ENCODE measurements at regions not wholly inside any gene's neighbourhood (a gene's known extent, or its start where the extent isn't known, plus 50 kb on each side); places are given as distances from the start of the nearest gene placed in this dataset.

GRCh38 chr7:94236960-94237359, 157.7 kb upstream of the COL1A2 start:
- DNase-seq = no peak

DNA sequence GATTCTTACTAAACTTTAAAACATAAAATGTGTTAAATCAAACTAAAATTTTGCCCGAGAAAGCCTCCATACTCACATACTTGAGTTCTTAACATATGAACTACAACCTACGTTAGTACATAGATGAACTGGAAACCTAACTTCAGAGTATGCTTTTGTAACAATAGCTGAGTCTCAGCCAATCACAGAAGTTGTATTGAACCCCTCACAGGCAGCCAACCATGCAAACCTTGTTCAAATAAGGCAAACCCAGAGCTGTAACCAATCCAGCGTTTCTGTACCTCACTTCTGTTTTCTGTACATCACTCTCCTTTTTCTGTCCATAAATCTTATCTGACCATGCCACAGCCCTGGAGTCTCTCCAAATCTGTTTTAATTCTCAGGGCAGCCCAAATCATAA, 157.3 kb upstream of the COL1A2 start:
- no peak for DNase-seq

- no peak for DNase-seq
Observed at GRCh38 chr7:94239661-94240234, 154.9 kb upstream of the COL1A2 start.

DNA sequence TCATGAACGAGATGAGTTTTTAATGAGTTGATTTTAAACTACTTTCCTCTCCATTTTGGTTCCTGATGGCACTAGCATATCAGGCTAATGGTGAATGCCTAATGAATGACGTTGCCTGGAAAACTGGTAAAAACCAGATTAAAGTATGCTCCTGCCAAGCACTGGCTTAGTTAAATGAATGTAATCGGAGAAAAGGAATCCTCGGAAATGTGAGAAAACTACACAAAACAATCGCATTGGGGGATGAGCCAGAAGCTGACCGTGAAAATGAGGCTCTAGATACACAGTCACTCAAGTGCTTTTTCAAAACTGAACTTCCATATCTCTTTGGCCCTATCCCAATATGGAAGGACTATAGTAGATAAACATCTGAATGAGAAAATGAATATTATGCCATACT, 153.8 kb upstream of the COL1A2 start:
- DNase-seq = no peak

DNA sequence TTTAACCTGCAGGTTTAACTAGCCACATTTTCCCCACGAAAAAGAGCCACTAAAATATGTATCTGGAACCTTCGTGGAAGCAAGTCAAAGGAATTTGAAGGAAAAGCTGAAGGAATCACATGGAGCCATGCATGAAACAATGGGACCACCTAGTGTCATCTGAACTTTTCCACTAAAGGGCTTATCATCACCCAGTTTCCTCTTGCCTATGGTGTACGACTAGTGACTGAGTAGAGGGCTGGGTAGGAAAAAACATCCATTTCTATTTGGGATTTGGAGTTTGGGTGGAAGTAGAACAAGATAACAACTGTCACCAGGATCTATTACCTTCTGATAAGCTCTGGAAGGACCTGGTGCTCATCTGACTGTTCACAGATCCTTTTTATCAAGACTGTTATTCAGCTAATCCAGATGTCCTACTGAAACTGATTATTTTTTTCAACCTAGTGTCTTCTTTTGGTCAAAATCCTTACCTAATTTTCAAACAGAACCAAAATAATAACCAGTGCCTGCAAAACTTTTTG, 153.2 kb upstream of the COL1A2 start:
- no peak for DNase-seq

GRCh38 chr7:94243066-94243711, 151.5 kb upstream of the COL1A2 start:
- DNase-seq = no peak

DNA sequence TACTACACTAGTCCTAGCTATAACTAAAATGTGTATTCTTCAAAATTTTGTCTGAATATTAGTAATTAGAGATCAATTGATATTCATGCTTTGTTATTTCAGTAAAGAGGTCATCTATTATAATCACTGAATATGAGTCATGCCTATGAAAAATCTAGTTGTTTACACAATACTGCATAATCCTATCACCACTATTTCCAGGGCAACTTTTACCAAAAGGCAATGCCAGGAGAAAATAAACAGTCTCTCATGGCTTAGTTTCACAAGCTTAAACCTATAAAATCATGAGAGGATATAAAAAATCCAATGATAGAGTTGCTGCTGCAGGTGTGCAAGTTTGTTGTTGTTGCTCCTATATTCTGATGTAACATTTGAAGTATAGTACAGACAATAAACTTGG, 149.9 kb upstream of the COL1A2 start:
- no peak for DNase-seq

DNA sequence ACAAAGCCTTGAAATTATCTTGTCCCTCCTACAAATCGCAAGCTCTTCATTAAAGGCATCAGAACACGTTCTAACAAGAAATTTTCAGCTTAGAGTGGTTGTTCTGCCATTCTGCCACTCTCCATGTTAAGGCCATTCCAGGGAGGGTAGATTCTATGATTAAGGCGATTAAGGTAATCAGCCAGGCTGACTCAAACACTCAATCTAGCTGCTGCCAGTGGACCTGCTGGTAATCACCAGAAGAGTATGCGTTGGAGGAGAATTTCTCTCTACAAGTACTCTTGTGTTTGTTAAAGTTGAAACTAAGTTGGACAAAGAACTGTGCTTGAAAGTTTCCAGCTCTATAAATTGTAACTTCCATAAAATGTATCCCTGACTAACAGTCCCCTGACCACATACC, 149.2 kb upstream of the COL1A2 start:
- no peak for DNase-seq

DNA sequence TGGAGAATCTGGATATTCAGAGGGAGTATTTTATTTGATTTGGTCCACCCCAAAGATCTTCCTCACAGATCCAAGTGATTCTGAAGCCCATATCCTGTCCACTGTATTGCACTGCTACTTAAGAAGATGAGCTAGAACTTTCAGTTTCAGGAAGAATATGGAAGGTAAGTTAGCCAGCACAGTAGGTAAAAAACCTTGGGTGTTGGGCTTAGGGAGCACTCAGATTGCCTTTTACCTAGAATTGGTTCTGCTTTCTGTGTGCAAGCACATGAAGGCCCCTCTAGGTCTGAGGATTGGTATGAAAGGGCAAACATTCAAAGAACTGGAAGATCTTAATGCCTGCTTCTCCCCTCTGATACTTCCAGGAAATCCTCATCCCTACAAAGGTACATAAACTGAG, 146.7 kb upstream of the COL1A2 start:
- no peak for DNase-seq

- DNase-seq = no peak
Observed at GRCh38 chr7:94249631-94250030, 145.1 kb upstream of the COL1A2 start.

- no peak for DNase-seq
Observed at GRCh38 chr7:94250124-94250523, 144.6 kb upstream of the COL1A2 start.

DNA sequence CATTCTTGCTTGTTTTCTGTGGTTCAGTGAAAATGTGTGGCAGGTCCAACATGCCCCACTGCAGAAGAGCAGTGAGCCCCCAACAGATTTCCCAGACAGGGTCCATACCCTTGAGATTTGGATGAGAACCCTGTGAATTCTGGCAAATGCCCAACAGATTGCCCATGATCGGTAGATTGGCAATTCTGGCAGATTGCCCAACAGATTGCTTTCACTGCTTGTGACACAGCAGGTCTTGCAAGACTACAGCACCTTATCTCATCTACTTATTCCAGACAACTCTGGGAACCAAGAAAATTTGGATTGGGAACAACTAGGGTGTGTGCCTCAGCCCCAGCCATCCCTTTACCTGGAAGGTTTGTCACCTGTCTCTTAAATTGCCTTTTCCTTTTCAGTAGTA, 143.7 kb upstream of the COL1A2 start:
- no peak for DNase-seq

DNA sequence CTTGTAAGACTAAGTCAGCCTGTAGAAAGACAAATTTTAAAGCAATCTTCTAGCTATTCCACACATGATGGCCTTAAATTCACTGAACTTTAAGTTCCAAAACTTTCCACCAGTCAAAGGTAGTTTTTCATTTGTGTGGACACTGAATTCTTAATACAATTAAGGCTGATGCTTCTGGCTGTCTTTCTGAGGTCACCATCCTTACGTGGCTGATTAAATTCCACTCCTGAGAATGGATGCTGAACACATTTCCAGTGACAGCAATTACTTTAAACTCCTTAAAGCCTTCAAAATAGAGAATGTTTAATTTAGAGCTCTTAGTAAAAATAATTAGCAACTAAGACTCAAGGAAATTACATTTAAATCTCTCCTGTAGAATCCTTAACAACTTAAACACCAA, 142.6 kb upstream of the COL1A2 start:
- no peak for DNase-seq

GRCh38 chr7:94252971-94253370, 141.7 kb upstream of the COL1A2 start:
- DNase-seq = no peak

GRCh38 chr7:94253686-94254085, 141.0 kb upstream of the COL1A2 start:
- no peak for DNase-seq

DNA sequence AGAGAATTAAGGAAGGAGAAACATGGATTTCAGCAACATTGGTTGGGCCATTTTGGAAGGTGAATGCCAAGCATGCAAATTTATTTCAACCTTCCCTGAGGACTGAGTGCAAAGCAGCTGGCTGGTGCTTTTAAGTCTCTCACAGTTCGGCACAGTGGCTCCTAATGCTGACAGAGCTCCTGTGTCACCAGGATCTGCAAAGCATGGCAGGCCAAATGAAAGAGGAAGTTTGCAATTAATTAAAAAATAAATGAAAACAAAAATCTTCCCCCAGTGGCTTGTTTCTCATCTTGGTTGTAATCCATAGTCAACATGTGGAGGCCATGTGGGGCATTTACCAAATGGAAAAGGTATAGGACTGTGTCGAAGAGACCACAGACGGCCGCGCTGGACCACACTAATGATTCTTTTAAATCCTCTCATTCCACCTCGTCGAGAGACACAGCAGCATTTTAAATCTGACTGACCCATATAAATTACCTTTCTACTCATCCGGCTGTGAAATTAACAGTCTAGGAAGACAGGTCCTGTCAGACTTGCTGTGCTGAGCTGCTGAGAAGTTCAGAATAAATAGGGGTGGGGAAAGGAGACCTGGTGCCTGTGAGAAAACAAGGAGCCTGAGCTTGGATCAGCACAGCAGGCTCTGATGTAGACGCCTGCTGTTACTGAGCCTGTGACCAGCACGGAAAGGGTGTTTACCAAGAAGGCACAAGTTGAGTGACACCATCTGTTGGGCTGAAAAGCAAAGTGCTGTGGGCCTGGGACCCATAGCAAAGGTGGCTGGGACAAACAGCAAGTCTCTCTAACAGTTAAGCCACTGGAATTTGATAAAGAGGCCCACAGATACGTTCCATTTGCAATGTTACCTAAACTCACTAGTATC, 136.0 kb upstream of the COL1A2 start:
- DNase-seq = no peak

- DNase-seq = no peak
Observed at GRCh38 chr7:94261067-94261466, 133.6 kb upstream of the COL1A2 start.

DNA sequence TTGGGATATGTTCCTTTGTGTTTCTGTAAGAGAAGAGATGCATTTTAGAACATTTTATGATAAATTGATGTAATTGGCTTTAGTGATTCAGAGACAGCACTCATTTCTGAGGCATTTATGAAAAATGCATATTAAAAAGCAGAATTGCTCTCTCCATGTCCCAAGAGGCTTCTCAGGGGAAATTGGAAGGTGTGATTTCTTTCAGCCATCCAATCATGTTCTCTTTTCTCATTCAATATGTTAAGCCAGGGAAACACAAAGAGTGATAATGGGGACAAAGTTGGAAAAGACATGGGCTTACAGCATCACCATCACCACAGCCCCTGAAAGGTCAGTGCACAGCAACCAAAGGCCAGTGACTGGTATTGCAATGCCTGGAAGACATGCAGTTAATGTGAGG, 129.9 kb upstream of the COL1A2 start:
- DNase-seq = no peak

DNA sequence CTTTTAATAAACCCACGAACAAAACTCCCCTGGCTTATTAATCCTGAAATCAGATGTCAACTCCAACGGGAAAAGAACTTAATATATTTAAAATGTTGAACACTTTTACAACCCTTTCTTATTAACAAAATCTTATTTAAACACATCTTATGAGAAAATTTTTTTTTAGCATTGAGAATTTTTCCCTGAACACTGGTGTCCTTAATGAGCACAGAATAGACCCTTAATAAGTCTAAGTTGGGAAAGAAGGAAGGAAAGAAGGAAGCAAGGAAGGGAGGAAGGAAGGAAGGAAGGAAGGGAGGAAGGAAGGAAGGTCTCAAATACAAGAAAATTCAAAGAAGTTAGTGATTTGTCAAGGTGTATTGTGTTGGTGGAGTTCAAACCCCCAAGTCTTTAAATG, 129.2 kb upstream of the COL1A2 start:
- no peak for DNase-seq

DNA sequence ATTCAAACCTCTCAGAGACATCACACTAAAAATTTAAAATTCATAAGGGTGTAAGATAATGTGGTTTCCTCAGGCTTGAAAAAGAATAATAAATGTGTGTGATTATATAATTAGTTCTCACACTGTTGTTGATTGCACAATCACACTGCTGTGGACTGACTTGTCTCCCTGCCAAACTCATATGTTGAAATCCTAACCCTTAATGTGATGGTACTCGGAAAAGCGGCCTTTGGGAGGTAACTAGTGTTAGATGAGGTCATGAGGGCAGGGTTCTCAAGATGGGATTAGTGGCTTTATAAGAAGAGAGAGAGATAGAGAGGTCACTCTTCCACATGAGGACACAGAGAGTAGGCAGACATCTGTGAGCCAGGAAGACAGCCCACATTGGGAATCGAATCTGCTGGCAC, 128.5 kb upstream of the COL1A2 start:
- DNase-seq = no peak

DNA sequence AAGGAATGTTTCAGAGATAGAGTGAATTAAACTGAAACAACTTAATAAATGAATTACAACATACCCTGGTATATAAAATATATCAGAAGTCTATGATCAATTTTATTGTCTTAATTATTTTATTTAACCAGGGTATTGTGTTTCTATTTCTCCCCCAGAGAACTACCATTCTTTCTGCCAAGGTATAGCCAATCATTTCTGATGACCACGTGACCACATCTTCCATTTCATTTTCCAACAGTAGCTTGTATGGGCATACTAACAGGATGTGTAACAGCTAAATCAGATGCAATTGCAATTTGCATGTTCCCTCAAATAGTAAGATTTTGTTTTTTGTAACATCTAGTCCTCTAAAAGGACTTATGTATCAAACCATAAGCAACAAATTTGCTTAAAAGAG, 123.9 kb upstream of the COL1A2 start:
- no peak for DNase-seq

- no peak for DNase-seq
Observed at GRCh38 chr7:94272821-94273583, 121.7 kb upstream of the COL1A2 start.
